Sigmoid colon (tissue), 6 donors: ENCODE measurements at regions not wholly inside any gene's neighbourhood (a gene's known extent, or its start where the extent isn't known, plus 50 kb on each side); places are given as distances from the start of the nearest gene placed in this dataset.

Experiments used
- DNase-seq: peaks from one replicate; pipeline ENCODE4 v3.0.0-alpha.2; 2019
- H3K27ac ChIP-seq, 4 donors: fragments of 200-600 bp; sonication (generic); one replicate each; pipeline ENCODE4 v1.5.1; 2016 to 2019; ENCODE audit warnings: mild to moderate bottlenecking in 1 of 4
- H3K27me3 ChIP-seq, 3 donors: fragments of 200-600 bp; sonication (generic); one replicate each; pipeline ENCODE4 v1.5.1; 2019; ENCODE audit warnings: mild to moderate bottlenecking in 1 of 3
- H3K36me3 ChIP-seq, 4 donors: fragments of 200-600 bp; sonication (generic); one replicate each; pipeline ENCODE4 v1.5.1; 2016 to 2019
- H3K4me1 ChIP-seq, 4 donors: fragments of 200-600 bp; sonication (generic); one replicate each; pipeline ENCODE4 v1.5.1; 2017 to 2019
- H3K4me3 ChIP-seq, 4 donors: fragments of 200-600 bp; sonication (generic); one replicate each; pipeline ENCODE4 v1.5.1; 2017 to 2019; ENCODE audit warnings: mild to moderate bottlenecking in 2 of 4, moderate library complexity in 1 of 4
- H3K9me3 ChIP-seq, 4 donors: fragments of 200-600 bp in 3 of 4; sonication (generic) in 3 of 4; one replicate each; pipeline versions ENCODE4 v1.5.1 to v1.6.1; 2013 to 2019
- EP300 ChIP-seq, 4 donors: sonication (generic); formaldehyde crosslinking; IDR thresholded peaks; one replicate each; pipeline ENCODE4 v1.6.1; 2017; ENCODE audit warnings: antibody characterized with exemption in 4 of 4
- POLR2A ChIP-seq, 2 donors: fragments of 450-650 bp; IDR thresholded peaks; one replicate each; pipeline ENCODE4 v1.6.1; 2016; ENCODE audit warnings: antibody characterized with exemption in 2 of 2, mild to moderate bottlenecking in 2 of 2, moderate library complexity in 2 of 2
- POLR2AphosphoS5 ChIP-seq, 4 donors: sonication (generic); formaldehyde crosslinking; IDR thresholded peaks; one replicate each; pipeline ENCODE4 v1.6.1; 2017; ENCODE audit warnings: antibody characterized with exemption in 4 of 4
- WGBS, 2 donors: extraction: QIAGEN DNeasy Blood & Tissue Kit; methylation state at CpG; one replicate each; pipeline ENCODE4 v1.1.7; 2013; 5-methylcytosine and 5-hydroxymethylcytosine counted together
- intact Hi-C: fragments of 100-400 bp; cut with DNase I; formaldehyde crosslinking; loops from one replicate; pipeline ENCODE4 v1.15.1; 2023
- TF ChIP-seq, protein P1 (sequence below), 4 experiments: fragments of 450-650 bp in 3 of 4; fragments of 200-600 bp in 1 of 4; IDR thresholded peaks; one replicate each; pipeline ENCODE4 v1.5.1; 2016 to 2019; ENCODE audit warnings: antibody characterized with exemption in 4 of 4, mild to moderate bottlenecking in 3 of 4, moderate library complexity in 2 of 4
- donor health status: healthy with polysubstance abuse.
- donor health status: healthy.

- Histone ChIP-seq H3K27me3 (peaks cover 0 to 24% (median 0%) of the 10 kb centered on the region in 3 donors), H3K9me3 (no peaks in the 10 kb centered on the region), H3K27ac (no peak overlapping the region), H3K4me1 (no peaks in the 10 kb centered on the region), H3K4me3 (no peak overlapping the region), H3K36me3 (no peaks in the 10 kb centered on the region)
- DNase-seq: no peak
- WGBS, 2 donors: 21 to 73% methylated on average over 13 of the region's 13 CpGs
- intact Hi-C loops: no loop called here
- TF ChIP-seq POLR2AphosphoS5 (IDR thresholded peaks at IDR 0.05) (no peak), POLR2A (IDR thresholded peaks at IDR 0.05) (no peak), EP300 (IDR thresholded peaks at IDR 0.05) (no peak)
- TF ChIP-seq, protein P1, sequence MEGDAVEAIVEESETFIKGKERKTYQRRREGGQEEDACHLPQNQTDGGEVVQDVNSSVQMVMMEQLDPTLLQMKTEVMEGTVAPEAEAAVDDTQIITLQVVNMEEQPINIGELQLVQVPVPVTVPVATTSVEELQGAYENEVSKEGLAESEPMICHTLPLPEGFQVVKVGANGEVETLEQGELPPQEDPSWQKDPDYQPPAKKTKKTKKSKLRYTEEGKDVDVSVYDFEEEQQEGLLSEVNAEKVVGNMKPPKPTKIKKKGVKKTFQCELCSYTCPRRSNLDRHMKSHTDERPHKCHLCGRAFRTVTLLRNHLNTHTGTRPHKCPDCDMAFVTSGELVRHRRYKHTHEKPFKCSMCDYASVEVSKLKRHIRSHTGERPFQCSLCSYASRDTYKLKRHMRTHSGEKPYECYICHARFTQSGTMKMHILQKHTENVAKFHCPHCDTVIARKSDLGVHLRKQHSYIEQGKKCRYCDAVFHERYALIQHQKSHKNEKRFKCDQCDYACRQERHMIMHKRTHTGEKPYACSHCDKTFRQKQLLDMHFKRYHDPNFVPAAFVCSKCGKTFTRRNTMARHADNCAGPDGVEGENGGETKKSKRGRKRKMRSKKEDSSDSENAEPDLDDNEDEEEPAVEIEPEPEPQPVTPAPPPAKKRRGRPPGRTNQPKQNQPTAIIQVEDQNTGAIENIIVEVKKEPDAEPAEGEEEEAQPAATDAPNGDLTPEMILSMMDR (IDR thresholded peaks at IDR 0.05): no peak
Observed at GRCh38 chr20:51096582-51097267, 73.8 kb upstream of the KCNG1 start.

GRCh38 chr20:51095633-51096521, 73.0 kb upstream of the KCNG1 start:
- Histone ChIP-seq H3K9me3 (no peaks in the 10 kb centered on the region), H3K27ac (no peak overlapping the region), H3K4me3 (no peak overlapping the region), H3K27me3 (peaks cover 0 to 33% (median 0%) of the 10 kb centered on the region in 3 donors), H3K4me1 (no peaks in the 10 kb centered on the region), H3K36me3 (no peaks in the 10 kb centered on the region)
- intact Hi-C loops: no loop called here
- DNase-seq: no peak
- WGBS, 2 donors: 60 to 69% methylated on average over 7 of the region's 7 CpGs
- TF ChIP-seq POLR2A (IDR thresholded peaks at IDR 0.05) (no peak), EP300 (IDR thresholded peaks at IDR 0.05) (no peak)

DNA sequence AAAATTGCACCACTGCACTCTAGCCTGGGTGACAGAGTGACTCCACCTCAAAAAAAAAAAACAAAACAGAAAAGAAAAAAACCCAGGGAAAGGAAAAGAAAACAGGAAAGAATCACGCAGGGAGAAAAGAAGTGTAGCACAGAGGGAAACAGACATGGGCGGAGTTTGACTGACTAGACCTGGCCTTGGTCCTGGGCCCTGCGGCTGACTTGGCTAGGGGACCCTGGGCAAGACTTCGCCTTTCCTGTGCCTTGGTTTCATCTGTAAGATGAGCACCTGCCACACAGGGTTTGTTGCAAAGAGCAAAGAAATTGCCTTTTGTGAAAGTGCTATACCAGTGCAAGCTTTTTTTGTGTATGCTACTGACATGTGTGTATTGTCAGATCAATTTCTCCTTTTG, 71.3 kb upstream of the KCNG1 start:
- WGBS, 2 donors: 49 to 58% methylated on average over 4 of the region's 4 CpGs
- H3K4me1 ChIP-seq: no peaks in the 10 kb centered on the region
- no peak for DNase-seq
- H3K4me3 ChIP-seq: no peak overlapping the region
- peaks cover 0 to 45% (median 0%) of the 10 kb centered on the region in 3 donors for H3K27me3 ChIP-seq
- TF ChIP-seq, protein P1 (IDR thresholded peaks at IDR 0.05): no peak
- TF ChIP-seq EP300 (IDR thresholded peaks at IDR 0.05) (no peak), POLR2AphosphoS5 (IDR thresholded peaks at IDR 0.05) (no peak), POLR2A (IDR thresholded peaks at IDR 0.05) (no peak)
- H3K9me3 ChIP-seq: no peaks in the 10 kb centered on the region
- H3K36me3 ChIP-seq: no peaks in the 10 kb centered on the region
- intact Hi-C loops: no loop called here
- H3K27ac ChIP-seq: no peak overlapping the region

- DNase-seq: no peak
- Histone ChIP-seq H3K27ac (no peak overlapping the region), H3K4me1 (no peaks in the 10 kb centered on the region), H3K9me3 (no peaks in the 10 kb centered on the region), H3K27me3 (peaks cover 0 to 51% (median 0%) of the 10 kb centered on the region in 3 donors), H3K36me3 (no peaks in the 10 kb centered on the region), H3K4me3 (no peak overlapping the region)
- intact Hi-C loops: no loop called here
- TF ChIP-seq POLR2A (IDR thresholded peaks at IDR 0.05) (no peak), EP300 (IDR thresholded peaks at IDR 0.05) (no peak), POLR2AphosphoS5 (IDR thresholded peaks at IDR 0.05) (no peak)
- TF ChIP-seq, protein P1 (IDR thresholded peaks at IDR 0.05): no peak
- 69 to 70% methylated on average over 7 of the region's 7 CpGs for WGBS, 2 donors
Observed at GRCh38 chr20:51093240-51093763, 70.4 kb upstream of the KCNG1 start.

DNA sequence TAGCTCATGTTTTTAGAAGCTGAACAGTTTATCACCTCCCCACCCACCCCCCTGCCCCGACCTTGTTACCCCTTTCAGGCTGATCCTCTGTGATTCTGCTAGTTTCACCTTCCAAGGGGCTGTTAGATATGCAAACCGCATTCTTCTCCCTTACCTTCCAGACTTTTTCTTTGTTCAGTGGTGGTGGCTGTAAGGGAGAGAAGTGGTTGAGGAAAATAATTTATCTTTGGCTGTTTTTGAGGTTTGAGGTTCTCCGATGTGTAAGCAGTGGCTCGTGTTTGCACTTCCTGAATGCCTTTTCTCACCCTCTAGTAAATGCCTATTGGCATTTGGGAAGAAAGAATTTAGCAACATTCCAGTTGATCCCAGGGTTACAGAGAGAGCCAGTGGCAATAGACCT, 69.4 kb upstream of the KCNG1 start:
- H3K27me3 ChIP-seq: peaks cover 0 to 51% (median 0%) of the 10 kb centered on the region in 3 donors
- intact Hi-C loops: no loop called here
- H3K36me3 ChIP-seq: no peaks in the 10 kb centered on the region
- no peak for DNase-seq
- TF ChIP-seq, protein P1 (IDR thresholded peaks at IDR 0.05): no peak
- TF ChIP-seq EP300 (IDR thresholded peaks at IDR 0.05): no peak
- TF ChIP-seq POLR2A (IDR thresholded peaks at IDR 0.05): no peak
- no peak for TF ChIP-seq POLR2AphosphoS5 (IDR thresholded peaks at IDR 0.05)
- WGBS, 2 donors: 22 to 58% methylated on average over 4 of the region's 4 CpGs
- no peak overlapping the region for H3K4me3 ChIP-seq
- H3K27ac ChIP-seq: no peak overlapping the region
- no peaks in the 10 kb centered on the region for H3K4me1 ChIP-seq
- no peaks in the 10 kb centered on the region for H3K9me3 ChIP-seq
